Stomach (tissue), 4 donors: ENCODE measurements at regions not wholly inside any gene's neighbourhood (a gene's known extent, or its start where the extent isn't known, plus 50 kb on each side); places are given as distances from the start of the nearest gene placed in this dataset.
"Not testable (repeated sequence)": the region's sequence is repeated elsewhere in the genome, so short reads cannot be mapped to it uniquely, and the experiment has no call there.

ENCODE experiments used
- CTCF ChIP-seq, 7 experiments: fragments of 450-650 bp in 4 of 7; fragments of 200-600 bp in 3 of 7; sonication (generic) in 3 of 7; IDR thresholded peaks; one replicate each; pipeline ENCODE4 v1.5.1; 2016 to 2019; ENCODE audit warnings: antibody characterized with exemption in 7 of 7, control low read depth in 2 of 7, mild to moderate bottlenecking in 1 of 7
- POLR2A ChIP-seq, 4 donors: fragments of 450-650 bp; IDR thresholded peaks; one replicate each; pipeline ENCODE4 v1.6.1; 2016; ENCODE audit warnings: antibody characterized with exemption in 4 of 4, control low read depth in 2 of 4, mild to moderate bottlenecking in 1 of 4, moderate library complexity in 1 of 4

- not testable (repeated sequence) for TF ChIP-seq POLR2A, CTCF (IDR thresholded peaks at IDR 0.05)
These were observed 118.1 kb upstream of the ERV3-1 start for GRCh38 chr7:65124600-65124999.
